ENCODE measurements at regions not wholly inside any gene's neighbourhood (a gene's known extent, or its start where the extent isn't known, plus 50 kb on each side); places are given as distances from the start of the nearest gene placed in this dataset.
"Not testable (repeated sequence)": the region's sequence is repeated elsewhere in the genome, so short reads cannot be mapped to it uniquely, and the experiment has no call there.

DNA sequence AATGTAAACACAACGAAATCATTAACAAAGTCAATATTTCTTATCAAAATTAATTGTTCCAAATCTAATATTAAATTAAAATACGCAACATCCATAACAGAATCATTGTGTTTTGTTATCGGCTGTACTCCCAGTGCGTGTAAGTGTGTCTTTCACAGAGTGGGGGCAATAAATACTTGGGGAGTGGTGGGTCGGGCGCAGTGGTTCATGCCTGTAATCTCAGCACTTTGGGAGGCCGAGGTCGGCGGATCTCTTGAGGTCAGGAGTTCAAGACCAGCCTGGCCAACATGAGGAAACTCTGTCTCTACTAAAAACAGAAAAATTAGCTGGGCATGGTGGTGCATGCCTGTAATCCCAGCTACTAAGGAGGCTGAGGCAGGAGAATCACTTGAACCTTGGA is 893.6 kb upstream of the SLITRK1 start:
- DNase-seq (ENCODE audit: low read depth in 2 of 2): not testable (repeated sequence)

DNA sequence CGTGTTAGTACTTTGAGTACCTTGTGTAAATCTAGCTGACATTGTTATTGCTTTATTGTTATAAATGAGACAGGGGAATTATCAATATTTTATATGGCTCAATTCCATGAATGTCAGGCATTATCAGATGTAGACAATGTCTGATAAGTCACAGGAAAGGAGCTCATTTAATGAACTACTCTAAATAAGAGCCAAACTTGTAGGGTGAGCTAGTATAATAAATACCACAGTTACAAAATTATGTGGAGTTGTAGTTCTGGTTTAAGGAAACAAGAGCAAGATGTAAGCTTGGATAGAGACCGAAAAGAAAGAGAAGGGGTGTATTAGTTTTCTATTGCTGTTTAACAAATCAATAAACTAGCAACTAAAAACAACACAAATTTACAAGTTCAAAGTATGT is 891.8 kb upstream of the SLITRK1 start:
- no peak for DNase-seq (ENCODE audit: low read depth in 2 of 2)

DNA sequence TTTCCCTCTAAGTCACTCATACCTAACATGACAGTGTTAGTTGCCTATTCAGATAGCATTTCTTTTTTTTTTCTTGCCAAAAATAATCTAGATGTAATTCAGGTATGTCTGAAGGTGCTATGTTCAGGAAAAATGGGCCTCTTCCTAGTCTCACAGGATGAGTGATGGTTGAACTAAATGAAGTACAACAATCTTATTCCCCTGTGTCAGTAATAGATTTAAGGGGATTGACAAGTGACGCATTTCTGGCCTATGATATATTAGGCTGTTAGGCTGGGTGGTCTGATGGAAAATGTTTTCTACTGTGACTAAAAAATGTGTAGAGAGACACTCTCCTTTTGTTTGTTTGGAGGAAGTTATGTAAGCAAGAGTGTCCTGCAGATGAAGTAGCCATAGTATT is 878.7 kb upstream of the SLITRK1 start:
- DNase-seq (ENCODE audit: low read depth in 2 of 2): no peak

DNA sequence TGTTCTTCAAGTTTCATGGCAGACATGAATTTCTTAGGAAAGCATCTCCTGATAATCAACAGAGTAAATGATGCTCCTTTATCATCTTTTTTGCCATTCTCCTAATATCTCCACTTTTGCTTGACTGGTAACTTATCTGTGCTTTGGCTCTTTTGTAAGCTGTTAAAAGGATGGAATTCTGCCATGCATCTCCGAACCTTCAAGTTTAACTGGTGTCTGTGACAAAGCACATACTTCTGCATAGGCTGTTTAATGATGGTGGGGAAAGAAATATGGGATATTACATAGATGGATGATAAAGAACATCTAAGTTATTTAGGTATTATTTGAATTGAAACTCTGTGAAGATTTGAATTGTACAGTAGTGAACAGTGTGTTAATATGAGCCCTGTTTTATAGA is 866.9 kb upstream of the SLITRK1 start:
- no peak for DNase-seq (ENCODE audit: low read depth in 2 of 2)

DNA sequence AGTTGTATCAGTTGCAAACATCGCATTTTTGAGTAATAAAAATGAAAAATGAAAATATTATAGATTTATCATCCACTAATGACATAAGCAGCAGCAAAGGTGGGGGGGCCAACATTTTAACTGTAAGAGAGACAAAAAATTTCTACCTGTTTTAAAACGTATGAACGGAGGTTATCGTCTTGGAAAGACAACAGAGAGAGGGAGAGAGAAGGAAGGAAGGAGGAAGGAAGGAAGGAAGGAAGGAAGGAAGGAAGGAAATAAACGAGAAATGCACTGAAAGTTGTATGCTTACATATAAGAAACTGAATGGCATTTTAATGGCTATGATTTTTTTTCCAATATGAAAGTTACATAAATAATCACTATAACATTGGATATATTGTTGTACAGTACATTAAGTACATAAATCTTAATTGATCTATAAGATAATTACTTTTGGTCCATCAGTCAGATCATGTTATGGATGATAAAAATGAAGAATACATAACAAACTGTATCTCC is 862.8 kb upstream of the SLITRK1 start:
- DNase-seq (ENCODE audit: low read depth in 2 of 2): no peak

DNA sequence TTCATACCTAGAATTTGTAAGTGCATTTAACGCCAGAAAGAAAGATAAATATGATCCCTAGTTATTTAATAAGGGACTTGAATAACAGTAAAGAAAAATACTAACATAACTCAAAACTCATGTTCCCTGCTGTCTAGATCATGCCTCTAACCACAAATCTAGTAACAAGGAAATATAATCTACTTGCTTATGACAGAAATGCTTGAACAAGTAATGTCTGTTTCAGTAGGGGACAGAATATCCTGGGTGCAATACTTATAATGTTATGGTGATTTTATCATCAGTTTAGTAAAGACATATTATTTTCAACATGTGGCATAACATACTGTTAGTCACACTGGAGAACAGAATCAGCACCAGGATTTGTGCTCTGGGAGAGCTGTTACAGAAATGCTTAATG is 861.9 kb upstream of the SLITRK1 start:
- DNase-seq (ENCODE audit: low read depth in 2 of 2): no peak

DNA sequence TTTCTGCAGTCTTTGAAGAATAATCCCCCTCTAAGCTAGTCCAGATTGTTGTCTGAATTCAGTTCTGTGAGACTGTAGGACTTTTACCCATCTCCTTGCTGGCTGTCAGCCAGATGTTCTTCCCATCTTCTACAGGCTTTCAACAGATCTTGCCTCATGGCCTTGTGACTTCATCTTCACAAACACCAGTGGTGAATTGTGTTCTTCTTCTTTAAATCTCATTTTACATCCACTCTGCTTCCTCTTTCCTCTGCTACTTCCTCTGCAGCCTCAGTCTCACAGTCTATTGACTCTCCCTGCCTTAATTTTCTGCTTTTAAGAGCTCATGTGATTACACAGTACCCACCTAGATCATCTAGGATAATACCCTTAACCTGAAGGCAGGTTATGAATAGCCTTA is 859.0 kb upstream of the SLITRK1 start:
- no peak for DNase-seq (ENCODE audit: low read depth in 2 of 2)

DNA sequence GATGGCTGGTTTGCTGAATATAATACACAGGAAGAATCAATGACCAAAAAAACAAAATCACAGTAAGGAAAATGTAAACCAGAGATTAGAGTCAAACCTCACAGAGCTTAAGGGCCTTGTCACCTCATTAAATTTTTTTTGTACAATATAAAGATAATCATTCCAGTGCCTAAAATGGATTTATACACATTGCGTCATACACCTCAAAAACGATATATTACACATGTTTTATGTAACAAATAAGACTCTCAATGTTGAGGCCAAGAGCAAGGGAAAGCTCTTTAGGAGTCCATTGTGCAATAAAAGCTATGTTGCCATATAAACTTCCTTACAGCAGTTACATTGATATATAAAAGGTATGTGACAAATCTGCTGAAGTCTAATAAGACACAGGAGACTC is 856.7 kb upstream of the SLITRK1 start:
- DNase-seq (ENCODE audit: low read depth in 2 of 2): no peak

DNA sequence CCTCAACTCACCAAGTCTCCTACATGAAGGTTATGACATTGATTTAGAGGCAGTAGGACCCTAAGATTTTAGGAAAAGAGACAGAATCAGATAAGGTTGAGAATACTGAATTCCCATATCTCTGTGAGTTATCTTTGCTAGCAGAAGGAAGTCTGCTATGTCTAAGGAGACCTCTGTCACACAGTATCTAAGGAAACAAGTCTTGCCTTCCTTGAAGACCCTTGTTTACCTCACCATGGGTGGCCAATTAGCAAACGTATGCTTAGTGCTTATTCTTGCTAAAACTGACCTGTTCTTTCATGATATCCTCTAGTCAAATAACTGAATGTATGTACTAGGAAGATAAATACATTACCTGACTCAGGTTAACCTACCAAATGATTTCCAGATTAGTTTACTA is 855.4 kb upstream of the SLITRK1 start:
- DNase-seq (ENCODE audit: low read depth in 2 of 2): no peak

DNA sequence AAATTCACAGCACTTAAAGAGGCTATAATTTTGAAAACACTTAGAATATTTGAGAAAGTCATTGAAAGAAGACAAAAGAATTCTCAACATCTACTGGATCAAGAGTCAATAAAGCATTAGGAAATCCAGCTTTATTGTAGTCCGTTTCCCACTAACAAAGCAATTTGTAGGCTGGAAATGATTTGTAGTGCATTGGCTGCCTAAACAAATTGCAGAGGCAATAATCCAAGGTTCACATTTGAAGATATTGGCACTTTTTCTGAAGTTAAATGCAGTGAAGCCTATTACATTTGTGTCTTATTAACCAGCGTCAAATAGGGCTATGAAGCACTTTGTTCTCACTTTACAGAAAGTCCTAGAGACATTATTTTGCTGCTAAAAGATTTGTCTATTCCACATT is 848.1 kb upstream of the SLITRK1 start:
- DNase-seq (ENCODE audit: low read depth in 2 of 2): no peak

DNA sequence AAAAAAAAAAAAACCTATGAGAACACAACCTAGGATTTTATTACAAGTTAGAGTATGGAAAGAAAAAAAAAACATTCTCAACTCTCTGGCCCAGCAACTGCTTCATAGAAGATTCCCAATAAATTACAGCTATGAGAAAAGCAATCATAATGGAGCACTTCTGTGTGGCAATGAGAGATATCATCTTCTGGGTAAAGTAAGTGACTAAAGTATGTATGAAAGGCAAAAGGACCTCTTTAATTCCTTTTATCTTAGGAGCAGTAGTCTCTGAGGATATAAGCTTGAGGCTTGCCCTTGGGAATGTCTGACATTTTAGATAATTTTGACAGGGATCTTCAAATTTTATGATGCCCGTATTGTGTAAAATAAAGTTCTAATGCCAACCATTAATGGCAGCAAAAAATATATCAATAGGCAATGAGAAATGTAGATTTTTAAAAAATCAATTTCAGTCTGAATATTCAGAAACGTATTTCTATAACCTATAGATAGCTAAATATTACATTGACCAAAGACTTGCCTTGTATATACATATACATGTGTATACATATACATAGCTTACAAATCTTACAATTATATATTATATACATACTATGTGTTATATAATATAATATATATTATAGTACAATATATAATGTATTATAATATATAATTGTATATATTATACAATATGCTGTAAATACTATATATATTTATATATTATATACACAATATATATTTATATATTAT is 823.9 kb upstream of the SLITRK1 start:
- no peak for DNase-seq (ENCODE audit: low read depth in 2 of 2)

DNA sequence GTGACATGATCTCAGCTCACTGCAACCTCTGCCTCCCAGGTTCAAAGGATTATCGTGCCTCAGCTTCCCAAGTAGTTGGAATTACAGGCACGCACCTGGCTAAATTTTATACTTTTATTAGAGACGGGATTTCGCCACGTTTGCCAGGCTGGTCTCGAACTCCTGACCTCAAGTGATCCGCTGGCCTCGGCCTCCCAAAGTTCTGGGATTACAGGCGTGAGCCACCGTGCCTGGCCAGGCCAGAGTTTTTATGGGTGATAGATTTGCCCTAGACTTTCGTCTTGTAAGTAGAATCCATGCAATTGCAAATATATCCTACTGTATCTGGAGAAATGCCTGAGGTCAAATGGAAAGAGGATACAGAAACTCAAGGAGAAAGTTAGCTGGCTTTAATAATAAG is 819.9 kb upstream of the SLITRK1 start:
- no peak for DNase-seq (ENCODE audit: low read depth in 2 of 2)

DNA sequence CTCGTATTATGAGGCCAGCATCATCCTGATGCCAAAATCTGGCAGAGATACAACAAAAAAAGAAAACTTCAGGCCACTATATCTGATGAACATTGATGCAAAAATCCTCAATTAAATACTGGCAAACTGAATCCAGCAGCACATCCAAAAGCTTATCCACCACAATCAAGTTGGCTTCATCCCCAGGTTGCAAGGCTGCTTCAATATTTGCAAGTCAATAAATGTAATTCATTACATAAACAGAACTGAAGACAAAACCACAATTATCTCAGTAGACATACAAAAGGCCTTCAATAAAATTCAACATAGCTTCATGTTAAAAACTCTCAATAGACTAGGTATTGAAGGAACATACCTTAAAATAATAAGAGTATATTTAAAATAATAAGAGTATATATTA is 815.3 kb upstream of the SLITRK1 start:
- not testable (repeated sequence) for DNase-seq (ENCODE audit: low read depth in 2 of 2)

DNA sequence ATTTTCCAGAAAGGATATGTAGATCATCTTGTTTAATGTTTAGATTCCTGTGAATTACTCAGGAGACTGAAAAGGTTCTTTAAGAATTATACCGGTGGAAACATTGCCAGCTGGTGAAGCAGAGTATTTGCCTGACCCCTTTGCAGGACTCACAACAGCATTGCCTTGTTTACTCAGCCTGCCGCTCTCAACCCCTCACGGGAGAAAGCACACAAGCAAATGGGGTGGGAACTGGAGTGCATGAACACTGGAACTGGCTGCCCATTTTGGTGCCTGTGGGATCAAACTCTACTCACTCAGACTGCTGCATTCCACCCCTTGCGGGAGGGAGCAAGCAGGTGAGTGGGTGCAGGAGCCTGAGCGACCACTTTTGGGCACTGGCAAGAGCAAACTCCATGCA is 804.7 kb upstream of the SLITRK1 start:
- DNase-seq (ENCODE audit: low read depth in 2 of 2): no peak

DNA sequence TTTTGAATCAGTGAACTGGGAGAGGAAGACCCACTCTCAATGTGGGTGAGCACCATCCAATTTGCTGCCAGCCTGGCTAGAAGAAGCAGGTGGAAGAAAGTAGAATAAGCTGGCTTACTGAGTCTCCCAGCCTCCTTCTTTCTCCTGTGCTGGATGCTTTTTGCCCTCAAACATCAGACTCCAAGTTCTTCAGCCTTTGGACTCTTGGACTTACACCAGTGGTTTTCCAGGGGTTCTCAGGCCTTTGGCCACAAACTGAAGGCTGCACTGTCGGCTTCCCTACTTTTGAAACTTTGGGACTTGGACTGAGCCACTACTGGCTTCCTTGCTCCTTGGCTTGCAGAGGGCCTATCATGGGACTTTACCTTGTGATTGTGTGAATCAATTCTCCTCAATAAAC is 804.2 kb upstream of the SLITRK1 start:
- DNase-seq (ENCODE audit: low read depth in 2 of 2): no peak

DNA sequence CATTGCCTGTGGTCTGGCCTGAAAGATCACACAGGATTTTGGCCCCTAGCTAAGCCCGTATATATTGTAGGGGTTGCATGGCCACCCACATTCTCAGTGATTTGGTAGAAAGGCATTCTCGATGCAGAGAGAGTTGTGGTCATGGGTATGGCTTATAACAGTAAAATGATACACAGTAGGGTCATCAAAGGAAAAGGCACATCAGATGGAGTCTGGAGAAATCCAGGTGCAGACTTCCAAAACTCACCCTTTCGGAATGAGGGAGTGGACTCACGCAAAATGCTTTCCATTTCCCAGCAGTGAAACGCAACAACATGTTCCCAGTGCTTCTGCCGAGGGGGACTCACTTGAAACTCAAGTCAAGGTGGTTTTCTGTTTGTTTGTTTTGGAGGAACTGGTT is 802.5 kb upstream of the SLITRK1 start:
- DNase-seq (ENCODE audit: low read depth in 2 of 2): no peak

DNA sequence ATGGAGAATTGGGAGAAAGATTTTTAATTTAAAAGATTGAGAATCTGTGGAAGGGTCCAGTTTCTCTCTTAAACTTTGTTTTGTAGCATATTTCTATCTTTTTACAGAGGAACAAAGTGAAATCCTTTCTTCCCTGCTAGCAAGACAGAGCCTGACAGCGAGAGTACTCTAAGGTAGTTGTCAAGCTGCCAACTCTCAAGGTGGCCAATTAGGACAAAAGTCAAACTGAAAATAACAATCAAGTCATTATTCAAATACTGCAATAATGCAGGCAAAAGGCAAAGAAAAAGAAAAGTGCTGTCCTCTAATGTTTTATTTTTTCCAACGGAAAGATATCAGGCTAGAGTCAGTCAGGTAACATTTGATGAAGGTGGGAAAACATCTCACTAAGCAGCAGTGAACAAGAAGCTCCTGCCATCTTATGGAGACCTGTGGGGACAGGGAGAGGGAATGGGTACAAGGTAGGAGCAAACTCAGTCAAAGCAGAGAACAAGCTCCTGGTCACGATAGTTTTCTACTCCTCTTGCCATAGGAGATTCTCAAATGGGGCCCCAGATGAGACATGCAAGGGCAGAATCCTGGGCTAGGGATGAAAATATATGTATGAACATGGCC is 801.9 kb upstream of the SLITRK1 start:
- DNase-seq (ENCODE audit: low read depth in 2 of 2): no peak

DNA sequence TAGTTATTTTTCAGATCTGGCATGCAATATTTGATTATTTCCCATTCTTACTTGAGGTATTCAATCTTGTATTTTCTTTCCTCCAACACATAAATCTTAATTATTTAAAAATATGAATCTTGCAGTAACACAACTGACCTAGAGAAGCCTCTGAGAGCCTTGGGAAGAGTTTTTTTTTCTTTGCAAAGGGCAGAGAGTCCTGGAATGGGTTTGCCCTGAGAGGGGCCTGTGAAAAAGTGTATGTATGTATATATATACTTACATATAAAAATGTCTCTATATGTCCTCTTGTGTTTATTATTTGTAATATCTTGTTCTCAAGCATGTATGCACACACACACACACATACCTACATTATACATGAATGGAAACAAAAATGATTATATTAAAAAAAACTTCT is 801.2 kb upstream of the SLITRK1 start:
- no peak for DNase-seq (ENCODE audit: low read depth in 2 of 2)

DNA sequence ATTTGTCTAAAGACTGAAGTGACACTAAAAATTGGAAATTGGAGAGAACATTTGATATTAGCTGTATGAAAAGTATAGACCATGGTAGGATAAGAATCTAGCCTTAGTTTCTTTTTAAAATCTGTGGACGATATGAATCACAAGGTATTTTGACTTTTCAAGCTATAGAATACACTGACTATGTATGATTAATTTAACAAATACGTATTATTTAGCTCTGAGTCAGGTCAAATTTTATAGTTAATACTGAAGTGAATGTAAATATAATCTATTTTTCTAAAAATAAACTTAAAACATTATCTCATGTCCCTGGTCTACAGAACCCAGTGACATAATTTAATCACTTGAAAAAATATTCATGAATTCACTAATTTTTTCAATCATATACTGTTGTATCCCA is 795.6 kb upstream of the SLITRK1 start:
- no peak for DNase-seq (ENCODE audit: low read depth in 2 of 2)

DNA sequence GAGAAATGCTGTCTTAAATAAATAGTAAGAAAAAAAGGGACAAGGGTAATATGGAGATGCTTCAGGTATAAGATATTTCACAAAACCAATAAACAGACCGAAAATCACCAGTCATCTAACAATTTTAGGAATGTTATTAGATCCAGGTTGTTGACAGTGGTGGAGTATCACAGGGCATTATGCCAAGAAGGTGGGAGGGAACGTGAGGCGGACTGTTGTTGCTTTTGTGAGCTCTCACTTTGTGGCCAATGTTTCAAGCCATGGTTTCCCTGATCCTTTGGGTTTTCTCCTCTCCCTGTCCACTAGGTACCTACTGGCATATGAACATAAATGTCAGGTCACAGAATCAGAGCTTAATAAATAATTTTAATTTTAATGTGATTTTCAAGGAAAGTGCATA is 790.3 kb upstream of the SLITRK1 start:
- no peak for DNase-seq (ENCODE audit: low read depth in 2 of 2)

DNA sequence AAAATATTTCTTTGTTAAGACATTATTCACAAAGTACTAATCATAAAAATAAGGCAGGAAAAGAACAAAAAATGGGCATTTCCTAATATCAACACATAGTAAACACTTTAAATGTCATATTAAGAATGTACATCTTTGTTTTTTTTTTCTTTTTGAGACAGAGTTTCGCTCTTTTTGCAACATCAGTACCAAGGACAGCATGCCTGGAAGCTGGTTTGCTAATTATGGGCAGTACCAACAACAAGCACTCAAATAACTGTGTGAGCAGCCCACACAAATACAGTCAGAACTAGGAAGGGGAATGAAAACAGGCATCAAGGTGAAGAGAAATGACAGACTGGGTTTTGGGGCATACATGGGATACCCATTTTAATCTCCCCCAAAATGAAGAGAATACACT is 788.0 kb upstream of the SLITRK1 start:
- DNase-seq (ENCODE audit: low read depth in 2 of 2): no peak

DNA sequence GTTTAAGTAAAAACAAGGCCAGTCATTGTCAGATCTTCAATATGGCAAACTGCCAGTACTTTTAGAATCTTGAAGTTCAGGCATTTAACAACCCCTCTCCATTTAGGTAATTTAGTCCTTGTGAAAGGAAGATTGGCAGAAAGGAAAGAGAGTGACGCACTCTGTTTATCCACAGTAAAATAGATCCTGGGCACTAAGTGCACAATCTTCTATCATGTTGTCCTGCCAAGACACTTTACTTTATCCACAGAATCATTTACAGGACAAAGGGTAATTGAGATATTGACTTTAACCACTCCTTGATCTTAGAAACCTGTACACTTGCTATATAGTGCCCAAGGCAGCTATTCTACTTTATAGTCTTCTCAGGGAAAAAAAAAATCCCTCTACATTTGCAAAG is 786.4 kb upstream of the SLITRK1 start:
- DNase-seq (ENCODE audit: low read depth in 2 of 2): no peak

DNA sequence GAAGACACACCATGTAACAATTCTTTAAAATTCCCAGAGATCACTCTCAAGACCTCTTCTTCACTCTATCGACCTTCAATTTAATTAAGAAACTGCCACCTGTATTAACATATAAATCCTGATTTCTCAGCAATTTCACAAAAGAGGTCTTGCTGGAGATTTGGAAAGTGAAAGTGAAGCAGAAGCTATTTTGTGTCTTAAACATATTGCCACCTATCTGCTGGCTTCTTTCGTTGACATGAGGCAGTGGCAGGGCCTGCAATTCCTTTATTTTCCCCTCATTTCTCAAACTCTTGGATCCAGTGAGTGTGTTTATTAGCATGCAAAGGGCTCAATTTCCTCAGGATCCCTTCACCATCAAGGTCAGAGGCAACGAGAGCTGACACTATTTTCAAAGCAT is 780.2 kb upstream of the SLITRK1 start:
- DNase-seq (ENCODE audit: low read depth in 2 of 2): no peak

DNA sequence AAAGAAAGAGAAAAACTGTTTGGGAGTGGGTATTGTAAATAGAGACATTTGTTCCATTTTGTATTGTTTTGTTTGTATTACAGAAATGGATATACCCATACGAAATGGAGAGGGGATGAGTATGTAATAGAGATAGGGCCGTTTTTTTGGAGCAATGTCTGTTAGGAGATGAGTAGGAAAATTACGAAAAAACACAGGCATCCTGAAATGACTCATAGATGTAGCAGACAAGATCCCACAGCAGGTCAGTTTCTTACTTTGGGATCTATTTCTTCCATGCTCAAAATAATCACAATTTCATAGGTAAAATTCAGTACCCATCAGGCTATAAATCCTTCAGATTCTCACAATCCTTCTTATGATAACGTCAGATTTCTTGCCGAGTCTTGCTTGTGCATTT is 779.4 kb upstream of the SLITRK1 start:
- no peak for DNase-seq (ENCODE audit: low read depth in 2 of 2)
